ENCODE measurements at regions not wholly inside any gene's neighbourhood (a gene's known extent, or its start where the extent isn't known, plus 50 kb on each side); places are given as distances from the start of the nearest gene placed in this dataset.
"Not testable (repeated sequence)": the region's sequence is repeated elsewhere in the genome, so short reads cannot be mapped to it uniquely, and the experiment has no call there.

GRCh38 chr11:3583476-3583875 lies 58.3 kb downstream of the ART5 start:
- Histone ChIP-seq H3K4me1 (ENCODE audit: control insufficient read depth, insufficient read depth, low read length) (peaks cover 18% of the 10 kb centered on the region), H3K27me3 (ENCODE audit: control insufficient read depth, insufficient read depth, low read length) (peaks cover 25% of the 10 kb centered on the region), H3K27ac (ENCODE audit: low read depth, low read length) (peak overlapping the region; percentile 71; the same call in 1 of the 2 replicates)
- H3K9me3 ChIP-seq (ENCODE audit: control insufficient read depth, insufficient read depth, low read depth, low read length); H3K9ac ChIP-seq (ENCODE audit: low read length); H3K36me3 ChIP-seq (ENCODE audit: control insufficient read depth, insufficient read depth, low read length); H3K4me3 ChIP-seq (ENCODE audit: low read depth, low read length): not testable (repeated sequence)

DNA sequence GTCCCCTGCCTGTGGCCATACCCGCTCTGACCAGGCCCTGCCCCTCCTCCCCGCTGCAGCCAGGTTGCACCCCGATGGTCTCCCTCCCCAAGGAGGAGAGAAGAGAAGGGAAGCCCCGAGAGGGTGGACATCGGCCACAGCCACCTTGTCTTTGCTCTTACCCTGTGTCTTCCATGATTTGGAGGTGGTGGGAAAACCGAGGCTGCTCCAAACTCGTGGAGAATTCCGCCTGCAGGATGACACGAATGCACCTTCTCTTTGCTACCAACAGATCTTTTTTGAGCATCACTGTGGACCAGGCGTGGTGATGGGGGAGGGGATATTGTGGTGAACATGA lies 60.4 kb downstream of the ART5 start:
- H3K9me3 ChIP-seq (ENCODE audit: control insufficient read depth, insufficient read depth, low read depth, low read length); H3K27ac ChIP-seq (ENCODE audit: low read depth, low read length); H3K36me3 ChIP-seq (ENCODE audit: control insufficient read depth, insufficient read depth, low read length); H3K9ac ChIP-seq (ENCODE audit: low read length); H3K4me3 ChIP-seq (ENCODE audit: low read depth, low read length): not testable (repeated sequence)
- H3K4me1 ChIP-seq (ENCODE audit: control insufficient read depth, insufficient read depth, low read length) = peaks cover 19% of the 10 kb centered on the region
- peaks cover 25% of the 10 kb centered on the region for H3K27me3 ChIP-seq (ENCODE audit: control insufficient read depth, insufficient read depth, low read length)

GRCh38 chr11:3580487-3581388 lies 61.1 kb downstream of the ART5 start:
- peak overlapping the region; percentile 74 for H3K9ac ChIP-seq (ENCODE audit: low read length)
- H3K4me1 ChIP-seq (ENCODE audit: control insufficient read depth, insufficient read depth, low read length) = peaks cover 24% of the 10 kb centered on the region
- not testable (repeated sequence) for H3K36me3 ChIP-seq (ENCODE audit: control insufficient read depth, insufficient read depth, low read length); H3K27ac ChIP-seq (ENCODE audit: low read depth, low read length); H3K9me3 ChIP-seq (ENCODE audit: control insufficient read depth, insufficient read depth, low read depth, low read length)
- H3K4me3 ChIP-seq (ENCODE audit: low read depth, low read length) = peak overlapping the region; percentile 72
- H3K27me3 ChIP-seq (ENCODE audit: control insufficient read depth, insufficient read depth, low read length) = peaks cover 25% of the 10 kb centered on the region

- H3K27ac ChIP-seq (ENCODE audit: low read depth, low read length); H3K9me3 ChIP-seq (ENCODE audit: control insufficient read depth, insufficient read depth, low read depth, low read length); H3K36me3 ChIP-seq (ENCODE audit: control insufficient read depth, insufficient read depth, low read length): not testable (repeated sequence)
- Histone ChIP-seq H3K4me1 (ENCODE audit: control insufficient read depth, insufficient read depth, low read length) (peaks cover 24% of the 10 kb centered on the region), H3K27me3 (ENCODE audit: control insufficient read depth, insufficient read depth, low read length) (peaks cover 25% of the 10 kb centered on the region), H3K9ac (ENCODE audit: low read length) (peak overlapping the region; percentile 61), H3K4me3 (ENCODE audit: low read depth, low read length) (peak overlapping the region; percentile 72)
Measured at GRCh38 chr11:3579600-3580459, 62.0 kb downstream of the ART5 start.

GRCh38 chr11:3576066-3576604 lies 65.7 kb downstream of the ART5 start:
- not testable (repeated sequence) for H3K4me3 ChIP-seq (ENCODE audit: low read depth, low read length); H3K9me3 ChIP-seq (ENCODE audit: control insufficient read depth, insufficient read depth, low read depth, low read length); H3K27ac ChIP-seq (ENCODE audit: low read depth, low read length); H3K9ac ChIP-seq (ENCODE audit: low read length); H3K36me3 ChIP-seq (ENCODE audit: control insufficient read depth, insufficient read depth, low read length)
- peaks cover 16% of the 10 kb centered on the region for H3K27me3 ChIP-seq (ENCODE audit: control insufficient read depth, insufficient read depth, low read length)
- H3K4me1 ChIP-seq (ENCODE audit: control insufficient read depth, insufficient read depth, low read length) = peaks cover 11% of the 10 kb centered on the region; the same call in 1 of the 2 replicates

DNA sequence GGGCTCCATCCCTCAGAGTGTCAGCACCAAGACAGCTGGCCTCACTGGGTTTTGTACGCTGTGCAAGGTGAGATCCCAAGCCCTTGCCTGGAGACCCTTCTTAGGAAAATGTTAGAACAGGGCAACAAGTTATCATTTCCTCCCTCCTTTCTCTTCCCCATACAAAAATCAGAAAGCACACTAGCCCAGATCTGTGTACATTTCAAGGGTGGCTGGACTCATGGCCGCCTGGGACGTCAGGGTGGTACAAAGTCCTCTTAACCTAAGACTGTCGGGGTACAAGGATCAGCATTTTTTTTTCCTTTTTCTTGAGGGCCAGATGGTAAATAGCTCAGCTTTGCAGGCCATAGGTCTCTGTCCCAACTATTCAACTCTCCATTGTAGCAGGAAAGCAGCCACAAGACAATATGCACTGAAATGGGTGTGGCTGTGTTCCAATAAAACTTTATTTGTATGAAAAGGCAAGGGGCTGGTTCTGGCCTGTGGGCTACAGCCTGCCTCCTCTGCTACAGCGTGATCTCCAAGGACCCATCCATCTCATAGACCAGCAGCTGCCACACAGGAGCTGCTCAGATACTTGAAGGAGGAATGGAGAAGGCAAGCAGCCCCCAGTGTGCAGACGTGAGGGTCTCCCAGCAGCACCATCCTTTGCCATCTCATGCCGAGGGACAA lies 68.7 kb downstream of the ART5 start:
- H3K4me1 ChIP-seq (ENCODE audit: control insufficient read depth, insufficient read depth, low read length); H3K9ac ChIP-seq (ENCODE audit: low read length); H3K27me3 ChIP-seq (ENCODE audit: control insufficient read depth, insufficient read depth, low read length); H3K36me3 ChIP-seq (ENCODE audit: control insufficient read depth, insufficient read depth, low read length); H3K4me3 ChIP-seq (ENCODE audit: low read depth, low read length); H3K9me3 ChIP-seq (ENCODE audit: control insufficient read depth, insufficient read depth, low read depth, low read length); H3K27ac ChIP-seq (ENCODE audit: low read depth, low read length): not testable (repeated sequence)

DNA sequence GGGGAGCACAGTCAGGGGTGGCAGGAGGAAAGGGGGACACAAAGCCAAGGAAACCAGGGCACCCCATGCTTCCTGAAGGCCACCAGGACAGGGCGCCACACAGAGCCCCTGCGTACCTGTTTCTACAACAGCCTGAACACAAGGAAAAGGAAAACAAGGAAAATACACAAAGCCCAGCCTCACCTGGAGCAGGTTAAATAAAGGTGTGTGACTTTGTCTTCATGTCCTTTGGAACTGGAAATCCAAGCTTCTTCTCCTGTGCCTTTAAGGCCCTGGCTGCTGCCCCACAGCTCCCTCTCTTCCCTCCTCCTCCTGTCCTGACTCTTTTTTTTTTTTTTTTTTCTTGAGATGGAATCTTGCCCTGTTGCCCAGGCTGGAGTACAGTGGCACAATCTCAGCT lies 70.0 kb downstream of the ART5 start:
- not testable (repeated sequence) for H3K9me3 ChIP-seq (ENCODE audit: control insufficient read depth, insufficient read depth, low read depth, low read length); H3K9ac ChIP-seq (ENCODE audit: low read length); H3K36me3 ChIP-seq (ENCODE audit: control insufficient read depth, insufficient read depth, low read length); H3K4me1 ChIP-seq (ENCODE audit: control insufficient read depth, insufficient read depth, low read length); H3K4me3 ChIP-seq (ENCODE audit: low read depth, low read length); H3K27me3 ChIP-seq (ENCODE audit: control insufficient read depth, insufficient read depth, low read length); H3K27ac ChIP-seq (ENCODE audit: low read depth, low read length)

DNA sequence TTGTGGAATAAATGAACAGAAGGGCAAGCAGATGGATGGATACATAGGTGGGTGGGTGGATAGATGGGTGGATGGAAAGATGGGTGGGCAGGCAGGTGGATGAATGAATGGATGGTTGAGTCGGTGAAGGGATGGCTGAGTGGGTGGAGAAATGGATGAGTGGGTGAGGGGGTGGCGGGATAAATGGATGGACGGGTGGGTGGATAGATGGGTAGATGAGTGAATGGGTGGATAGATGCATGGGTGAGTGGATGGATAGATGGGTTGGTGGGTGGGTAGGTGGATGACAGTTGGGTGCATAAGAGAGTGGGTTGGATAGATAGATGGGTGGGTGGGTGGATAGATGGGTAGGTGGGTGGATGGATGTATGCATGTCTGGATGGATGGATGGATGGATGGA lies 76.0 kb downstream of the ART5 start:
- H3K9me3 ChIP-seq (ENCODE audit: control insufficient read depth, insufficient read depth, low read depth, low read length) = not testable (repeated sequence)

DNA sequence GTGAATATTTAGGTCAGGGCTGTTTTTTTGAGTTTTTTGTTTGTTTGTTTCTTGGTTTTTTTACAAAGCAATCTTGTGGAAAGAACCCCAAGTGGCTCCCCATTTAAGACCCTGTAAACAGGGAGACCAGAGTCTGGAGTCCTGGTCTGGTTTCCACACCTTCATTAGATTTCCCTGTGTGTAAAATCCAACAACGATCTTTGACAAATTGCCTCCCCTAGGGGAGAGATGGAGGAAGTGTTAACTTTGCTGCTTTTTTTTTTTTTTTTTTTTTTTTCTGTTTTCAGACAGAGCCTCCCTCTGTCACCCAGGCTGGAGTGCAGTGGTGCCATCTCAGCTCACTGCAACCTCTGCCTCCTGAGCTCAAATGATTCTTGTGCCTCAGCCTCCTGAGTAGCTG lies 77.4 kb downstream of the ART5 start:
- not testable (repeated sequence) for H3K27me3 ChIP-seq (ENCODE audit: control insufficient read depth, insufficient read depth, low read length); H3K4me1 ChIP-seq (ENCODE audit: control insufficient read depth, insufficient read depth, low read length); H3K4me3 ChIP-seq (ENCODE audit: low read depth, low read length); H3K27ac ChIP-seq (ENCODE audit: low read depth, low read length); H3K36me3 ChIP-seq (ENCODE audit: control insufficient read depth, insufficient read depth, low read length); H3K9ac ChIP-seq (ENCODE audit: low read length); H3K9me3 ChIP-seq (ENCODE audit: control insufficient read depth, insufficient read depth, low read depth, low read length)

More for the DNA sequence above, 76.0 kb downstream of the ART5 start:
- H3K36me3 ChIP-seq (ENCODE audit: control insufficient read depth, insufficient read depth, low read length); H3K4me3 ChIP-seq (ENCODE audit: low read depth, low read length); H3K4me1 ChIP-seq (ENCODE audit: control insufficient read depth, insufficient read depth, low read length); H3K9ac ChIP-seq (ENCODE audit: low read length); H3K27me3 ChIP-seq (ENCODE audit: control insufficient read depth, insufficient read depth, low read length); H3K27ac ChIP-seq (ENCODE audit: low read depth, low read length): not testable (repeated sequence)

- H3K9ac ChIP-seq (ENCODE audit: low read length); H3K36me3 ChIP-seq (ENCODE audit: control insufficient read depth, insufficient read depth, low read length); H3K27ac ChIP-seq (ENCODE audit: low read depth, low read length); H3K4me3 ChIP-seq (ENCODE audit: low read depth, low read length); H3K9me3 ChIP-seq (ENCODE audit: control insufficient read depth, insufficient read depth, low read depth, low read length); H3K4me1 ChIP-seq (ENCODE audit: control insufficient read depth, insufficient read depth, low read length); H3K27me3 ChIP-seq (ENCODE audit: control insufficient read depth, insufficient read depth, low read length): not testable (repeated sequence)
Measured at GRCh38 chr11:3554621-3555020, 87.2 kb downstream of the ART5 start.

DNA sequence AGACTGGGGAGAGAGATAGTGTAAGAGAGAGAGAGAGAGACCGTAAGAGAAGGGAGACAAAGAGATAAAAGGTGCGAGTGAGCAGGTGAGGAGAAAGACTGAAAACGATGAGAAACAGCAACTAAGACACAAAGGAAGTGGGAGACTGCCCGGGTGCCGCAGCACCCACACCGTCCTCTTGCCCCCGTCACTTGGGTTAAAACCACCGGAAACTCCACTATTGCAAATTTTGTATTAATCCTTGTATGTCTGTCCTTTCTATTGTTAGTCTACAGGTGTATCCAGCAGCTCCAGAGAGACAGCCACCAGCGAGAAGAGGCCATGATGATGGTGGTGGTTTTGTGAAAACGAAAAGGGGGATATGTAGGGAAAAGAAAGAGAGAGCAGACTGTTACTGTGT lies 96.8 kb downstream of the ART5 start:
- not testable (repeated sequence) for H3K4me3 ChIP-seq (ENCODE audit: low read depth, low read length); H3K9me3 ChIP-seq (ENCODE audit: control insufficient read depth, insufficient read depth, low read depth, low read length); H3K27ac ChIP-seq (ENCODE audit: low read depth, low read length); H3K9ac ChIP-seq (ENCODE audit: low read length); H3K27me3 ChIP-seq (ENCODE audit: control insufficient read depth, insufficient read depth, low read length); H3K36me3 ChIP-seq (ENCODE audit: control insufficient read depth, insufficient read depth, low read length); H3K4me1 ChIP-seq (ENCODE audit: control insufficient read depth, insufficient read depth, low read length)
